H1 (cell line): ENCODE measurements at regions not wholly inside any gene's neighbourhood (a gene's known extent, or its start where the extent isn't known, plus 50 kb on each side); places are given as distances from the start of the nearest gene placed in this dataset.
A peak's percentile ranks its signal among the peaks of the same experiment; 100 is the strongest.

ENCODE experiments used
- CTCF ChIA-PET: fragments of 300-600 bp; sonication (Branson Sonifier 250); formaldehyde crosslinking; loops from one replicate; lab custom pipeline; 2021; ENCODE audit not compliant: partially characterized antibody; lab: Charles Lee
- POLR2A ChIA-PET: fragments of 300-600 bp; sonication (Branson Sonifier 250); formaldehyde crosslinking; loops from one replicate; lab custom pipeline; 2021; ENCODE audit warnings: inconsistent platforms; ENCODE audit not compliant: partially characterized antibody; lab: Charles Lee
- DNase-seq, 2 experiments: peaks; one replicate each; pipeline versions ENCODE4 v3.0.0 to v3.0.0-alpha.2; 2010 to 2022; ENCODE audit warnings: low spot score in 2 of 2, low read depth in 1 of 2, mixed read lengths in 1 of 2
- FAIRE-seq: peaks from 2 replicates; lab custom pipeline; 2011; peaks lifted over from hg19 to GRCh38; lab: Jason Lieb, UNC
- H2AFZ ChIP-seq: 2 replicates; pipeline ENCODE4 v1.8.1; 2012; ENCODE audit warnings: low read length, inconsistent platforms
- H2AK5ac ChIP-seq: 2 replicates; pipeline ENCODE4 v1.6.1; 2013; ENCODE audit warnings: low read depth, low read length
- H2BK120ac ChIP-seq: replicated peaks from 2 replicates; pipeline ENCODE3; 2013; ENCODE audit warnings: low read depth, low read length, inconsistent platforms
- H2BK12ac ChIP-seq: 2 replicates; pipeline ENCODE4 v1.6.1; 2013; ENCODE audit warnings: low read depth, low read length
- H2BK15ac ChIP-seq: 2 replicates; pipeline ENCODE4 v1.6.1; 2013; ENCODE audit warnings: low read length
- H2BK20ac ChIP-seq: 2 replicates; pipeline ENCODE4 v1.6.1; 2013; ENCODE audit warnings: low read length
- H2BK5ac ChIP-seq: 2 replicates; pipeline ENCODE4 v1.6.1; 2013; ENCODE audit warnings: low read depth, low read length
- H3K14ac ChIP-seq: 2 replicates; pipeline ENCODE4 v1.6.1; 2013; ENCODE audit warnings: inconsistent platforms; ENCODE audit not compliant: insufficient read length
- H3K18ac ChIP-seq: 2 replicates; pipeline ENCODE4 v1.6.1; 2013; ENCODE audit warnings: low read length; ENCODE audit errors: extremely low read depth
- H3K23ac ChIP-seq: 2 replicates; pipeline ENCODE4 v1.6.1; 2013; ENCODE audit warnings: inconsistent platforms; ENCODE audit not compliant: insufficient read length
- H3K23me2 ChIP-seq: 2 replicates; pipeline ENCODE4 v1.6.1; 2013; ENCODE audit warnings: low read depth, low read length
- H3K27ac ChIP-seq: 2 replicates; pipeline ENCODE4 v1.6.1; 2011; ENCODE audit warnings: low read depth, low read length, inconsistent platforms
- H3K27me3 ChIP-seq, 4 experiments: replicated peaks in 1 of 4; 1 replicate in 1 of 4; 2 replicates in 3 of 4; pipeline versions ENCODE4 v1.6.1 to v1.8.1; 2011 to 2013; ENCODE audit warnings: low read length in 3 of 4, mild to moderate bottlenecking in 3 of 4, inconsistent platforms in 2 of 4, mixed read lengths in 2 of 4, moderate library complexity in 1 of 4; ENCODE audit not compliant: control insufficient read depth in 3 of 4, insufficient read depth in 3 of 4; ENCODE audit errors: extremely low read depth in 1 of 4
- H3K36me3 ChIP-seq, 4 experiments: 2 replicates each; pipeline versions ENCODE4 v1.6.1 to v1.8.1; 2011 to 2013; ENCODE audit warnings: mild to moderate bottlenecking in 4 of 4, low read length in 3 of 4, moderate library complexity in 2 of 4, control low read depth in 1 of 4, inconsistent platforms in 1 of 4; ENCODE audit not compliant: insufficient read depth in 4 of 4, control insufficient read depth in 2 of 4
- H3K4ac ChIP-seq: replicated peaks from 2 replicates; pipeline ENCODE3; 2013; ENCODE audit warnings: low read length, low read depth, mixed read lengths, inconsistent platforms; ENCODE audit not compliant: insufficient read length
- H3K4me1 ChIP-seq, 4 experiments: replicated peaks in 1 of 4; 1 replicate in 1 of 4; 2 replicates in 3 of 4; pipeline versions ENCODE4 v1.6.1 to v1.8.1; 2011 to 2013; ENCODE audit warnings: low read length in 3 of 4, inconsistent platforms in 2 of 4, mixed read lengths in 1 of 4; ENCODE audit not compliant: insufficient read depth in 4 of 4, control insufficient read depth in 3 of 4
- H3K4me2 ChIP-seq, 2 experiments: 2 replicates each; pipeline versions ENCODE4 v1.6.1 to v1.8.1; 2011 to 2013; ENCODE audit warnings: low read depth in 2 of 2, low read length in 2 of 2, control low read depth in 1 of 2, inconsistent platforms in 1 of 2, mild to moderate bottlenecking in 1 of 2; ENCODE audit not compliant: insufficient read depth in 1 of 2
- H3K4me3 ChIP-seq, 4 experiments: fragments of 200-600, 300-600 bp in 1 of 4; sonication (generic), shearing (Covaris generic), sonication (Bioruptor Twin) in 1 of 4; 2 replicates each; pipeline versions ENCODE4 v1.5.1 to v1.8.1; 2011 to 2016; ENCODE audit warnings: low read length in 4 of 4, low read depth in 3 of 4, control low read depth in 2 of 4, inconsistent platforms in 2 of 4, mild to moderate bottlenecking in 2 of 4, mixed read lengths in 1 of 4, moderate library complexity in 1 of 4; ENCODE audit not compliant: insufficient read depth in 2 of 4; ENCODE audit errors: extremely low read depth in 1 of 4
- H3K56ac ChIP-seq: replicated peaks from 2 replicates; pipeline ENCODE3; 2013; ENCODE audit warnings: low read depth, mild to moderate bottlenecking, mixed read lengths, low read length, inconsistent platforms; ENCODE audit not compliant: insufficient read length
- H3K79me1 ChIP-seq: 2 replicates; pipeline ENCODE4 v1.6.1; 2013; ENCODE audit warnings: low read depth, low read length, control low read depth
- H3K79me2 ChIP-seq, 2 experiments: 2 replicates each; pipeline versions ENCODE4 v1.6.1 to v1.8.1; 2012 to 2013; ENCODE audit warnings: low read length in 2 of 2, mild to moderate bottlenecking in 2 of 2, inconsistent platforms in 1 of 2; ENCODE audit not compliant: insufficient read depth in 2 of 2, control insufficient read depth in 1 of 2
- H3K9ac ChIP-seq, 4 experiments: replicated peaks in 1 of 4; 1 replicate in 1 of 4; 2 replicates in 3 of 4; pipeline versions ENCODE4 v1.6.1 to v1.8.1; 2011 to 2013; ENCODE audit warnings: low read depth in 3 of 4, low read length in 3 of 4, control low read depth in 2 of 4, mild to moderate bottlenecking in 2 of 4, moderate library complexity in 2 of 4, inconsistent platforms in 1 of 4; ENCODE audit errors: extremely low read depth in 1 of 4
- H3K9me3 ChIP-seq, 2 experiments: 2 replicates each; pipeline versions ENCODE4 v1.6.1 to v1.8.1; 2012 to 2013; ENCODE audit warnings: mild to moderate bottlenecking in 2 of 2, moderate library complexity in 2 of 2, control low read depth in 1 of 2, inconsistent platforms in 1 of 2, low read depth in 1 of 2, low read length in 1 of 2, mixed read lengths in 1 of 2; ENCODE audit not compliant: insufficient read depth in 2 of 2
- H4K20me1 ChIP-seq, 2 experiments: replicated peaks in 1 of 2; 2 replicates each; pipeline versions ENCODE3 to v1.8.1; 2011 to 2013; ENCODE audit warnings: inconsistent platforms in 2 of 2, low read length in 2 of 2, mild to moderate bottlenecking in 1 of 2; ENCODE audit not compliant: insufficient read depth in 2 of 2, control insufficient read depth in 1 of 2
- H4K5ac ChIP-seq: 2 replicates; pipeline ENCODE4 v1.6.1; 2013; ENCODE audit warnings: low read length, low read depth, mixed read lengths, inconsistent platforms; ENCODE audit not compliant: insufficient read length
- H4K8ac ChIP-seq: 2 replicates; pipeline ENCODE4 v1.8.0; 2013; ENCODE audit warnings: mild to moderate bottlenecking, moderate library complexity, low read length, inconsistent platforms; ENCODE audit not compliant: insufficient read depth; ENCODE audit errors: extremely low read depth
- H4K91ac ChIP-seq: replicated peaks from 2 replicates; pipeline ENCODE3; 2013; ENCODE audit warnings: low read length, mixed read lengths, inconsistent platforms; ENCODE audit not compliant: insufficient read length
- BACH1 ChIP-seq: IDR thresholded peaks from 2 replicates; pipeline ENCODE4 v1.6.1; 2012; ENCODE audit warnings: low read length, improper control_type of control experiment
- BCL11A ChIP-seq, 2 experiments: IDR thresholded peaks; one replicate each; pipeline ENCODE4 v1.6.1; 2011; ENCODE audit warnings: low read depth in 2 of 2, low read length in 2 of 2, mild to moderate bottlenecking in 2 of 2
- CBX5 ChIP-seq: fragments of 300-800, 300-1000 bp; sonication (generic); IDR thresholded peaks from 2 replicates; pipeline ENCODE4 v1.7.1; 2016; ENCODE audit warnings: antibody characterized with exemption, low read length, low read depth
- CHD2 ChIP-seq: IDR thresholded peaks from 2 replicates; pipeline ENCODE4 v1.6.1; 2012; ENCODE audit warnings: low read length, improper control_type of control experiment
- CREB1 ChIP-seq: IDR thresholded peaks from 2 replicates; pipeline ENCODE4 v1.6.1; 2012; ENCODE audit warnings: inconsistent platforms
- POLR2A ChIP-seq, 2 experiments: IDR thresholded peaks; 1 replicate in 1 of 2; 2 replicates in 1 of 2; pipeline ENCODE4 v1.6.1; 2011; ENCODE audit warnings: low read depth in 2 of 2, low read length in 2 of 2, mild to moderate bottlenecking in 2 of 2; ENCODE audit errors: control extremely low read depth in 1 of 2
- RNF2 ChIP-seq: fragments of 200-900, 300-1000 bp; sonication (generic); IDR thresholded peaks from 2 replicates; pipeline ENCODE4 v1.7.1; 2016; ENCODE audit warnings: borderline replicate concordance, low read depth, mild to moderate bottlenecking, antibody characterized with exemption, low read length; ENCODE audit not compliant: poor library complexity, severe bottlenecking; ENCODE audit errors: missing control alignments
- TAF1 ChIP-seq: IDR thresholded peaks from 2 replicates; pipeline ENCODE4 v1.6.1; 2011; ENCODE audit warnings: mild to moderate bottlenecking, low read depth, low read length
- TBP ChIP-seq: IDR thresholded peaks from 2 replicates; pipeline ENCODE4 v1.6.1; 2011; ENCODE audit warnings: low read depth, low read length, improper control_type of control experiment
- TCF12 ChIP-seq: IDR thresholded peaks from 2 replicates; pipeline ENCODE4 v1.6.1; 2011; ENCODE audit warnings: low read depth, mild to moderate bottlenecking, low read length
- WGBS, 2 experiments: shearing (Covaris generic) in 1 of 2; methylation state at CpG; one replicate each; pipeline versions ENCODE4 v1.1.6 to v1.1.7; 2013 to 2015; ENCODE audit warnings: low lambda C conversion rate in 2 of 2, mixed read lengths in 2 of 2, inconsistent platforms in 1 of 2, low coverage in 1 of 2, missing lambda C conversion rate in 1 of 2; ENCODE audit not compliant: insufficient replicate concordance in 2 of 2, insufficient coverage in 1 of 2, insufficient read length in 1 of 2; ENCODE audit errors: extremely low coverage in 1 of 2, missing lambda C conversion rate in 1 of 2; 5-methylcytosine and 5-hydroxymethylcytosine counted together
- TF ChIP-seq, protein P1 (sequence below): IDR thresholded peaks from 2 replicates; pipeline ENCODE4 v1.6.1; 2011; ENCODE audit warnings: low read depth, mild to moderate bottlenecking, low read length; ENCODE audit not compliant: insufficient read depth

DNA sequence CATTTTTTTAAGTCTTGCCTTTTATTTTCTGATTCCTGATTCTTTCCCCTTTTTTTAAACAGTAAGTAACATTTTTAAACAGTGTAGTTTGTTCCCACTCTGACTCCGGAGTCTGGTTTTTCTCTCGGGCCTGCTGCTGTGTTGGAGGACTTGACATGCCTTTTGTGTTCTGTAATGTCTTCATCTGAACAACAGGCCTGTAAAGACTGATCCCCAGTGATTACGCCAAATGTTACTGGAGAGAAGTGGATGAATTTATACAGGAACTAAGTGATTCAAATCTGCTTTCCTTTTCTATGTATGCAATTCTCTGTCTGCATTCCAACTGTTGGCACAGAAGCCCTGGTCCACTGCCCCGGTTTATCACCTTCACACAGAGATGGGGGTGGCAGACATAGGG is 54.3 kb upstream of the RMDN2 start:
- Histone ChIP-seq H2AK5ac (no peak overlapping the region), H3K27me3 (no peaks in the 10 kb centered on the region), H3K4me2 (no peak overlapping the region), H2BK5ac (no peak overlapping the region), H3K4me1 (peaks cover 0 to 6% (median 1%) of the 10 kb centered on the region in 4 experiments; a peak in 3 of 7 replicates), H3K79me2 (no peaks in the 10 kb centered on the region), H3K18ac (no peak overlapping the region), H4K8ac (no peak overlapping the region), H4K5ac (no peak overlapping the region), H3K14ac (no peak overlapping the region), H2BK120ac (no peak overlapping the region), H3K9ac (no peak overlapping the region), H3K9me3 (no peaks in the 10 kb centered on the region), H3K23me2 (no peaks in the 10 kb centered on the region; the same call in 1 of the 2 replicates), H3K4ac (no peak overlapping the region), H2AFZ (no peak overlapping the region), H3K56ac (no peak overlapping the region), H3K36me3 (no peaks in the 10 kb centered on the region), H3K4me3 (no peak overlapping the region), H2BK20ac (0 out of 2 replicates have a peak overlapping the region, but pooled peaks have one; percentile 24), H3K27ac (no peak overlapping the region), H2BK12ac (no peak overlapping the region), H3K23ac (no peak overlapping the region), H2BK15ac (no peak overlapping the region), H4K91ac (no peak overlapping the region), H4K20me1 (no peaks in the 10 kb centered on the region), H3K79me1 (no peaks in the 10 kb centered on the region)
- DNase-seq (no peak), FAIRE-seq (no peak)
- TF ChIP-seq BCL11A (IDR thresholded peaks at IDR 0.05; ENCODE audit: low read depth in 2 of 2, low read length in 2 of 2) (no peak), CBX5 (no peak), BACH1 (no peak), POLR2A (IDR thresholded peaks at IDR 0.05; ENCODE audit: control extremely low read depth in 1 of 2, low read depth in 2 of 2, low read length in 2 of 2) (no peak), TCF12 (no peak), CREB1 (no peak), TAF1 (no peak), TBP (no peak), RNF2 (no peak), CHD2 (no peak)
- TF ChIP-seq, protein P1, sequence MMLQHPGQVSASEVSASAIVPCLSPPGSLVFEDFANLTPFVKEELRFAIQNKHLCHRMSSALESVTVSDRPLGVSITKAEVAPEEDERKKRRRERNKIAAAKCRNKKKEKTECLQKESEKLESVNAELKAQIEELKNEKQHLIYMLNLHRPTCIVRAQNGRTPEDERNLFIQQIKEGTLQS = no peak
- CTCF ChIA-PET = interaction anchor here (0.8 to 12.7 kb wide), 4 partner anchors 9 to 475 kb away, joined by 3 to 192 read pairs (median 8); no protein-coding TSS in a partner anchor
- WGBS, 2 experiments = 93% methylated on average over 4 of the region's 4 CpGs; no CpG with 5 or more reads in 1 of the 2 experiments
- POLR2A ChIA-PET = no interaction called here
